Upper lobe of right lung (tissue), 1 donor: ENCODE measurements at regions not wholly inside any gene's neighbourhood (a gene's known extent, or its start where the extent isn't known, plus 50 kb on each side); places are given as distances from the start of the nearest gene placed in this dataset.
"Not testable (repeated sequence)": the region's sequence is repeated elsewhere in the genome, so short reads cannot be mapped to it uniquely, and the experiment has no call there.

Source experiments
- ATAC-seq: fragments of 200-7000 bp; cut with Tn5 transposase; one replicate; pipeline ENCODE4 v1.9.1; 2020; ENCODE audit warnings: mild to moderate bottlenecking, moderate library complexity
- DNase-seq: peaks from one replicate; pipeline ENCODE4 v3.0.0-alpha.2; 2020
- H3K27ac ChIP-seq: fragments of 200-600 bp; one replicate; pipeline ENCODE4 v1.8.0; 2022
- H3K27me3 ChIP-seq: fragments of 200-600 bp; one replicate; pipeline ENCODE4 v1.8.0; 2022; ENCODE audit warnings: mild to moderate bottlenecking
- H3K36me3 ChIP-seq: fragments of 200-600 bp; one replicate; pipeline ENCODE4 v1.8.0; 2022
- H3K4me1 ChIP-seq: fragments of 200-600 bp; one replicate; pipeline ENCODE4 v1.8.0; 2022
- H3K4me3 ChIP-seq: fragments of 200-600 bp; one replicate; pipeline ENCODE4 v1.8.0; 2022; ENCODE audit warnings: mild to moderate bottlenecking
- H3K9me3 ChIP-seq: fragments of 200-600 bp; one replicate; pipeline ENCODE4 v1.8.0; 2022
- CTCF ChIP-seq: fragments of 200-600 bp; IDR thresholded peaks from one replicate; pipeline ENCODE4 v1.8.0; 2022; ENCODE audit warnings: antibody characterized with exemption
- intact Hi-C: fragments of 100-400 bp; cut with DNase I; formaldehyde crosslinking; loops from one replicate; pipeline ENCODE4 v1.11.0; 2022
- donor health status: DM: no; HTN: yes; CAD: no; lungs with severe emphysema.

GRCh38 chr16:51834794-51835193, 683.7 kb upstream of the SALL1 start:
- intact Hi-C loops = no loop called here
- TF ChIP-seq CTCF = no peak
- H3K9me3 ChIP-seq = no peaks in the 10 kb centered on the region
- ATAC-seq (no peak), DNase-seq (no peak)
- no peaks in the 10 kb centered on the region for H3K36me3 ChIP-seq
- no peak overlapping the region for H3K4me3 ChIP-seq
- H3K4me1 ChIP-seq = no peaks in the 10 kb centered on the region
- H3K27me3 ChIP-seq = no peaks in the 10 kb centered on the region
- H3K27ac ChIP-seq = no peak overlapping the region

- H3K9me3 ChIP-seq = no peaks in the 10 kb centered on the region
- intact Hi-C loops = no loop called here
- H3K4me3 ChIP-seq = no peak overlapping the region
- H3K27ac ChIP-seq = no peak overlapping the region
- H3K36me3 ChIP-seq = no peaks in the 10 kb centered on the region
- DNase-seq (no peak), ATAC-seq (no peak)
- no peaks in the 10 kb centered on the region for H3K4me1 ChIP-seq
- no peak for TF ChIP-seq CTCF
- H3K27me3 ChIP-seq = no peaks in the 10 kb centered on the region
Observed at GRCh38 chr16:51834133-51834532, 683.1 kb upstream of the SALL1 start.

GRCh38 chr16:51831595-51832367, 680.7 kb upstream of the SALL1 start:
- Histone ChIP-seq H3K27ac (no peak overlapping the region), H3K4me1 (no peaks in the 10 kb centered on the region), H3K9me3 (no peaks in the 10 kb centered on the region), H3K27me3 (no peaks in the 10 kb centered on the region), H3K36me3 (no peaks in the 10 kb centered on the region), H3K4me3 (no peak overlapping the region)
- intact Hi-C loops = no loop called here
- ATAC-seq (no peak), DNase-seq (no peak)
- TF ChIP-seq CTCF = no peak

- ATAC-seq, H3K4me1 ChIP-seq, H3K27me3 ChIP-seq, intact Hi-C loops, DNase-seq, H3K27ac ChIP-seq, H3K9me3 ChIP-seq, H3K36me3 ChIP-seq, H3K4me3 ChIP-seq: not testable (repeated sequence)
Observed at GRCh38 chr16:51831034-51831433, 680.0 kb upstream of the SALL1 start.

GRCh38 chr16:51825779-51826178, 674.7 kb upstream of the SALL1 start:
- Histone ChIP-seq H3K4me3 (no peak overlapping the region), H3K9me3 (no peaks in the 10 kb centered on the region), H3K27ac (no peak overlapping the region), H3K36me3 (no peaks in the 10 kb centered on the region), H3K27me3 (no peaks in the 10 kb centered on the region), H3K4me1 (no peaks in the 10 kb centered on the region)
- ATAC-seq (no peak), DNase-seq (no peak)
- intact Hi-C loops = no loop called here
- TF ChIP-seq CTCF = no peak

- ATAC-seq (no peak), DNase-seq (no peak)
- no peak for TF ChIP-seq CTCF
- no peaks in the 10 kb centered on the region for H3K36me3 ChIP-seq
- H3K4me3 ChIP-seq = no peak overlapping the region
- intact Hi-C loops = no loop called here
- no peaks in the 10 kb centered on the region for H3K9me3 ChIP-seq
- no peak overlapping the region for H3K27ac ChIP-seq
- H3K27me3 ChIP-seq = no peaks in the 10 kb centered on the region
- no peaks in the 10 kb centered on the region for H3K4me1 ChIP-seq
Observed at GRCh38 chr16:51822471-51822870, 671.4 kb upstream of the SALL1 start.
